Right atrium auricular region (tissue), 2 donors: ENCODE measurements at regions not wholly inside any gene's neighbourhood (a gene's known extent, or its start where the extent isn't known, plus 50 kb on each side); places are given as distances from the start of the nearest gene placed in this dataset.

ENCODE experiments used
- DNase-seq: peaks from one replicate; pipeline ENCODE4 v3.0.0-alpha.2; 2019; ENCODE audit warnings: low spot score
- H3K27ac ChIP-seq, 2 donors: fragments of 200-600 bp; sonication (generic); 1 replicate in 1 of 2; 2 replicates in 1 of 2; pipeline ENCODE4 v1.5.1; 2016 to 2019
- H3K27me3 ChIP-seq, 2 donors: fragments of 200-600 bp; sonication (generic); one replicate each; pipeline versions ENCODE4 v1.5.1 to v1.6.0; 2017 to 2019
- H3K36me3 ChIP-seq: fragments of 200-600 bp; sonication (generic); one replicate; pipeline ENCODE4 v1.5.1; 2016
- H3K4me1 ChIP-seq, 2 donors: fragments of 200-600 bp; sonication (generic); one replicate each; pipeline versions ENCODE4 v1.5.1 to v1.6.0; 2017 to 2019
- H3K4me3 ChIP-seq, 2 donors: fragments of 200-600 bp; sonication (generic); 1 replicate in 1 of 2; 2 replicates in 1 of 2; pipeline ENCODE4 v1.5.1; 2017 to 2019; ENCODE audit warnings: mild to moderate bottlenecking in 1 of 2, moderate library complexity in 1 of 2
- H3K9me3 ChIP-seq, 2 donors: fragments of 200-600 bp; sonication (generic); one replicate each; pipeline ENCODE4 v1.5.1; 2019
- TF ChIP-seq, protein P1 (sequence below), 2 donors: fragments of 200-600 bp; sonication (generic); IDR thresholded peaks; one replicate each; pipeline ENCODE4 v1.5.1; 2019; ENCODE audit warnings: antibody characterized with exemption in 2 of 2

DNA sequence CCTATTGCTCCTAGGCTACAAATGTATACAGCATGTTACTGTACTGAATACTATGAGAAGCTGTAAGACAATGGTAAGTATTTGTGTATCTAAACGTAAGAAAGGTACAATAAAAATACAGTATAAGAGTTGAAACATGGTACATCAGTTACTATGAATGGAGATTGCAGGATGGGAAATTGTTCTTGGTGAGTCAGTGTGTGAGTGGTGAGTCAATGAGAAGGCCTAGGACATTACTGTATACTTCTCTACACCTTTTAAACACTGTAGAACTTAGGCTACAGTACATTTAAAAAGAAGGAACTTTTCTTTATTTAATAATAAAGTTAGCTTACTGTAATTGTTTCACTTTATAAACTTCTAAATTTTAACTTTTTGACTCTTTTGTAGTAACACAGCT lies 2603.2 kb downstream of the PCDH7 start:
- H3K4me3 ChIP-seq = no peak overlapping the region
- no peaks in the 10 kb centered on the region for H3K36me3 ChIP-seq
- DNase-seq = no peak
- no peaks in the 10 kb centered on the region for H3K27me3 ChIP-seq
- H3K4me1 ChIP-seq = no peaks in the 10 kb centered on the region
- H3K27ac ChIP-seq = no peak overlapping the region
- no peaks in the 10 kb centered on the region for H3K9me3 ChIP-seq
- TF ChIP-seq, protein P1, sequence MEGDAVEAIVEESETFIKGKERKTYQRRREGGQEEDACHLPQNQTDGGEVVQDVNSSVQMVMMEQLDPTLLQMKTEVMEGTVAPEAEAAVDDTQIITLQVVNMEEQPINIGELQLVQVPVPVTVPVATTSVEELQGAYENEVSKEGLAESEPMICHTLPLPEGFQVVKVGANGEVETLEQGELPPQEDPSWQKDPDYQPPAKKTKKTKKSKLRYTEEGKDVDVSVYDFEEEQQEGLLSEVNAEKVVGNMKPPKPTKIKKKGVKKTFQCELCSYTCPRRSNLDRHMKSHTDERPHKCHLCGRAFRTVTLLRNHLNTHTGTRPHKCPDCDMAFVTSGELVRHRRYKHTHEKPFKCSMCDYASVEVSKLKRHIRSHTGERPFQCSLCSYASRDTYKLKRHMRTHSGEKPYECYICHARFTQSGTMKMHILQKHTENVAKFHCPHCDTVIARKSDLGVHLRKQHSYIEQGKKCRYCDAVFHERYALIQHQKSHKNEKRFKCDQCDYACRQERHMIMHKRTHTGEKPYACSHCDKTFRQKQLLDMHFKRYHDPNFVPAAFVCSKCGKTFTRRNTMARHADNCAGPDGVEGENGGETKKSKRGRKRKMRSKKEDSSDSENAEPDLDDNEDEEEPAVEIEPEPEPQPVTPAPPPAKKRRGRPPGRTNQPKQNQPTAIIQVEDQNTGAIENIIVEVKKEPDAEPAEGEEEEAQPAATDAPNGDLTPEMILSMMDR (IDR thresholded peaks at IDR 0.05) = no peak

DNA sequence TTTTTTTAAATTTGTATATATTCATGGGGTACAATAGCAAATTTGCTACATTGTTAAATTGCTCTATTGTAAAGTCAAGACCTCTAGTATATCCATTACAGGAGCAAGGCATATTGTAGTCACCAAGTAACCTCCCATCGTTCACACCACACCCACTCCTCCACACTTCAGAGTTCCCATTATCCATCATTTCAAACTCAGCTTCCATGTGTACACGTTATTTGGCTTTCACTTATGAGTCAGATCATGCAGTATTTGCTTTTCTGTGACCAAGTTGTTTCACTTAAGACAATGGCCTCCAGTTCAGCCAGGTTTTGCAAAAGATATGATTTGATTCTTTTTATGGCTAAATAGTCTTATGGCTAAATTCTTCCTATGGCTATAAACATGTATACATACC lies 2614.2 kb downstream of the PCDH7 start:
- Histone ChIP-seq H3K36me3 (no peaks in the 10 kb centered on the region), H3K27ac (no peak overlapping the region), H3K27me3 (no peaks in the 10 kb centered on the region), H3K9me3 (peaks cover 0 to 39% of the 10 kb centered on the region in 2 donors), H3K4me1 (no peaks in the 10 kb centered on the region), H3K4me3 (no peak overlapping the region)
- TF ChIP-seq, protein P1 (IDR thresholded peaks at IDR 0.05) = no peak
- no peak for DNase-seq

DNA sequence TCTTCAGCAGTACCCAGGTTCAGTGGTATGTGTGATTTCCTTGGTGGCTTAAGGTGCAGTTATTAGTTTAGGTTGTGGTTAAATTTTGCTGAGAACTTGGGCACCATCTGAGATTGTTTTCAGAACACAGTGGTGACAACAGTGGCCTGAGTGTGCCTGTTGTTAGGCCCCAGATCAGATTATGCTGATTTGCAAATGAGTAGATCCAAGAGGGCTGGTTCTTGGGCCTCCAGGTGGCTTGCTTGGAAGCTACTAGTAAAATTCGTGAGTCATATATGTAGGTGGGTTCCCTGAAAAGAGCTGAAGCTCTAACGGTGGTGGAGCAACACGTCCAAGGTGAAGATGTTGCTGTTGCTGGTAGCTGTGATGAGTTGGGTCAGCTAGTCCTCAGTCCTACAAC lies 2619.6 kb downstream of the PCDH7 start:
- TF ChIP-seq, protein P1 (IDR thresholded peaks at IDR 0.05) = no peak
- Histone ChIP-seq H3K36me3 (no peaks in the 10 kb centered on the region), H3K27ac (no peak overlapping the region), H3K9me3 (peaks cover 0 to 20% of the 10 kb centered on the region in 2 donors), H3K4me3 (no peak overlapping the region), H3K4me1 (no peaks in the 10 kb centered on the region), H3K27me3 (no peaks in the 10 kb centered on the region)
- DNase-seq = no peak

DNA sequence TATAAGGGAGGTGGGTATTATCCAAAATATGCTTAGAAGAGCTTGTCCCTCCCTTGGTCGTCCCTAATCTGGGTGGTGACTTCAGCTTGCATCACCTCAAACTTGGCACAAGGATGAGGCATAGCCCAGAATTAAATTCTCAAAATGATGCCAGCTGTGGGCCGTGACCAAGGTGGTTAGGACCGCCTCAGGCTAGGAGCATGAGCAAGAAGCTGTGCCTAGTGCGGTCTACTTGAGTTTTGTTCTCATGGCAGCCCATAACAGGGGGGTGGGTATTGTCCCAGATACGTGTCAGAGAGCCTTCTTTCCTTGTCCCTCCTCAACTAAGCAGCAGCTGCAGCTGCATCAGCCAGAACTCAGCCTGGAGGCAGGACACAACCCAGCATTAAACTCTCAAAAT lies 2620.0 kb downstream of the PCDH7 start:
- Histone ChIP-seq H3K27ac (no peak overlapping the region), H3K9me3 (peaks cover 0 to 20% of the 10 kb centered on the region in 2 donors), H3K4me3 (no peak overlapping the region), H3K36me3 (no peaks in the 10 kb centered on the region), H3K27me3 (no peaks in the 10 kb centered on the region), H3K4me1 (no peaks in the 10 kb centered on the region)
- DNase-seq = no peak
- TF ChIP-seq, protein P1 (IDR thresholded peaks at IDR 0.05) = no peak

DNA sequence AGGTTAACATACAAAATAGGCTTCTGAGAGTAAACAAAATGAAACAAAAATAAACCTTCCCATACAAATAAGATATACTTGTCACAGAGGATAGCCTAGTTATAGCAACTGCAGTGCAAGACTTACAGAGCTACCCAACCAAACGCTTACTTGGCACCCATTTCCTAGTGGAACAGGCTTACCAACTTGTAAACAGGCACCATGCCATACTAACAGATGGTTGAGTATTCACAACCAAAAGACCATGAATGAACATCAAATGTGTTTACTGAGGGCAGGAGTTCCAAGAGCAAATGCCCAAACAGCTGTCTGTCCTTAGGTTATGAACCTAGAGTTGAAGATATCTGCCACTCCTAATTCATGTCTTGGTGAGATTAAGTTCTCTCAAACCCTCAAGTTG lies 2629.2 kb downstream of the PCDH7 start:
- DNase-seq = no peak
- Histone ChIP-seq H3K4me1 (no peaks in the 10 kb centered on the region), H3K27ac (no peak overlapping the region), H3K36me3 (no peaks in the 10 kb centered on the region), H3K9me3 (no peaks in the 10 kb centered on the region), H3K27me3 (no peaks in the 10 kb centered on the region), H3K4me3 (no peak overlapping the region)
- TF ChIP-seq, protein P1 (IDR thresholded peaks at IDR 0.05) = no peak

DNA sequence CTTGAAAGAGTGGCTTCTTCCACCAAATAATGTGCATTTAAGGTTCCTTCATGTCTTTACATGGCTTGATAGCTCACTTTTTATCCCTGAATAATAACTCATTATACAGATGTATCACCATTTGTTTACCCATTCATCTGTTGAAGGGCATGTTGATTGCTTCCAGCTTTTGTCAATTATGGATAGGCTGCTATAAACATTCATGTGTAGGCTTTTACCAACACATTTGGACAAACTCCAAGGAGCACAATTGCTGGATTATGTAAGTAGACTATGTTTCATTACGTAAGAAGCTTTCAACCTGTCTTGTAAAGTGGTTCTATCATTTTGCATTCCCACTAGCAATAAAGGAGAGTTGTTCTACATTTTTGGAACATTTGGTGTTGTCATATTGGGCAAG lies 2637.0 kb downstream of the PCDH7 start:
- Histone ChIP-seq H3K27ac (no peak overlapping the region), H3K4me1 (no peaks in the 10 kb centered on the region), H3K27me3 (no peaks in the 10 kb centered on the region), H3K36me3 (no peaks in the 10 kb centered on the region), H3K9me3 (no peaks in the 10 kb centered on the region), H3K4me3 (no peak overlapping the region)
- TF ChIP-seq, protein P1 (IDR thresholded peaks at IDR 0.05) = no peak
- DNase-seq = no peak
